ENCODE measurements at regions not wholly inside any gene's neighbourhood (a gene's known extent, or its start where the extent isn't known, plus 50 kb on each side); places are given as distances from the start of the nearest gene placed in this dataset.

GRCh38 chr5:9790276-9790675, 160.1 kb upstream of the TAS2R1 start:
- POLR2A ChIA-PET, result no interaction called here
- Histone ChIP-seq H3K36me3 (ENCODE audit: control insufficient read depth in 1 of 2, insufficient read depth in 2 of 2, low read length in 2 of 2) (no peaks in the 10 kb centered on the region), H3K27me3 (ENCODE audit: insufficient read depth, low read length) (no peaks in the 10 kb centered on the region), H4K20me1 (ENCODE audit: insufficient read depth) (no peaks in the 10 kb centered on the region; the same call in 1 of the 2 replicates), H3K79me2 (ENCODE audit: insufficient read depth, low read length) (no peaks in the 10 kb centered on the region), H3K27ac (ENCODE audit: low read depth, low read length) (no peak overlapping the region), H3K4me2 (ENCODE audit: low read length) (no peak overlapping the region), H2AFZ (ENCODE audit: low read depth, low read length, poor library complexity, severe bottlenecking) (no peak overlapping the region), H3K9ac (ENCODE audit: low read length) (no peak overlapping the region), H3K4me1 (ENCODE audit: control insufficient read depth in 1 of 2, insufficient read depth in 2 of 2, low read length in 2 of 2) (no peaks in the 10 kb centered on the region), H3K4me3 (replicated peaks in 1 of 2; ENCODE audit: low read depth in 1 of 2, low read length in 2 of 2) (no peak overlapping the region), H3K9me2 (ENCODE audit: insufficient read depth) (no peaks in the 10 kb centered on the region), H3K9me3 (ENCODE audit: control insufficient read depth in 1 of 2, insufficient read depth in 1 of 2, low read depth in 1 of 2, low read length in 2 of 2) (no peaks in the 10 kb centered on the region)
- CTCF ChIA-PET, result no interaction called here
- intact Hi-C loops (cut with micrococcal nuclease), result no loop called here
- DNase-seq (ENCODE audit: low read depth, low spot score), result no peak
- RAD21 ChIA-PET (ENCODE audit: low non-redundant PET in 1 of 2, low total read pairs in 2 of 2, uncharacterized antibody in 2 of 2, unreplicated experiment in 2 of 2), result no interaction called here
- no TSS peak for BruUV-seq (replicated peaks)
- TF ChIP-seq REST (IDR thresholded peaks at IDR 0.05; ENCODE audit: low read depth) (no peak), EZH2 (IDR thresholded peaks at IDR 0.05) (no peak), RAD21 (IDR thresholded peaks at IDR 0.05; ENCODE audit: low read depth) (no peak), FOSL1 (IDR thresholded peaks at IDR 0.05; ENCODE audit: low read depth) (no peak), SIN3A (IDR thresholded peaks at IDR 0.05; ENCODE audit: low read depth) (no peak), CTCF (IDR thresholded peaks at IDR 0.05 in 2 of 3, conservative IDR thresholded peaks at IDR 0.05 in 1 of 3; ENCODE audit: borderline replicate concordance in 1 of 3, insufficient read depth in 1 of 3, low read depth in 2 of 3, low read length in 2 of 3) (no peak), EZH2phosphoT487 (IDR thresholded peaks at IDR 0.05; ENCODE audit: borderline replicate concordance) (no peak), ZFX (IDR thresholded peaks at IDR 0.05) (no peak), TCF7L2 (IDR thresholded peaks at IDR 0.05; ENCODE audit: borderline replicate concordance, extremely low read depth, insufficient read depth, insufficient read length) (no peak), SRF (IDR thresholded peaks at IDR 0.05; ENCODE audit: low read depth) (no peak)
- ATAC-seq, result no peak
